Karpas-422 (cell line): ENCODE measurements at regions not wholly inside any gene's neighbourhood (a gene's known extent, or its start where the extent isn't known, plus 50 kb on each side); places are given as distances from the start of the nearest gene placed in this dataset.

ENCODE experiments used
- DNase-seq: peaks from one replicate; pipeline ENCODE4 v3.0.0-alpha.2; 2015
- H2AFZ ChIP-seq: fragments of 200-600 bp; sonication (generic); 2 replicates; pipeline ENCODE4 v1.6.1; 2014; ENCODE audit warnings: antibody characterized with exemption, low read length, mixed read lengths
- H3K27ac ChIP-seq: fragments of 200-600 bp; sonication (generic); 2 replicates; pipeline ENCODE4 v1.5.1; 2014; ENCODE audit warnings: mild to moderate bottlenecking, low read length, moderate library complexity
- H3K27me3 ChIP-seq: fragments of 200-600 bp; sonication (generic); 2 replicates; pipeline ENCODE4 v1.6.1; 2014; ENCODE audit warnings: low read length, mixed read lengths
- H3K36me3 ChIP-seq: fragments of 200-600 bp; sonication (generic); 2 replicates; pipeline ENCODE4 v1.6.1; 2014; ENCODE audit warnings: low read length, mixed read lengths; ENCODE audit not compliant: insufficient read depth
- H3K4me1 ChIP-seq: fragments of 200-600 bp; sonication (generic); 2 replicates; pipeline ENCODE4 v1.6.1; 2014; ENCODE audit warnings: mild to moderate bottlenecking, low read length, mixed read lengths
- H3K4me2 ChIP-seq: fragments of 200-600 bp; sonication (generic); 2 replicates; pipeline ENCODE4 v1.6.1; 2014; ENCODE audit warnings: low read length, low read depth, mild to moderate bottlenecking; ENCODE audit not compliant: poor library complexity, severe bottlenecking
- H3K4me3 ChIP-seq: fragments of 200-600 bp; sonication (generic); 2 replicates; pipeline ENCODE4 v1.5.1; 2014; ENCODE audit warnings: mild to moderate bottlenecking, antibody characterized with exemption, low read length, mixed read lengths
- H3K79me2 ChIP-seq: fragments of 200-600 bp; sonication (generic); 2 replicates; pipeline ENCODE4 v1.6.1; 2014; ENCODE audit warnings: mild to moderate bottlenecking, low read length, mixed read lengths
- H3K9ac ChIP-seq: fragments of 200-600 bp; sonication (generic); 2 replicates; pipeline ENCODE4 v1.6.0; 2014; ENCODE audit warnings: low read length
- H3K9me2 ChIP-seq: fragments of 200-600 bp; sonication (generic), shearing (Covaris generic); replicated peaks from 2 replicates; pipeline ENCODE4 v1.6.0; 2014; ENCODE audit warnings: mild to moderate bottlenecking, low read length, moderate library complexity; ENCODE audit not compliant: insufficient read depth
- H3K9me3 ChIP-seq: fragments of 300-700, 200-600 bp; sonication (generic); 2 replicates; pipeline ENCODE4 v1.6.1; 2014; ENCODE audit warnings: low read length, mixed read lengths
- H4K20me1 ChIP-seq: fragments of 200-600 bp; sonication (generic); 2 replicates; pipeline ENCODE4 v1.6.1; 2014; ENCODE audit warnings: mild to moderate bottlenecking, antibody characterized with exemption, low read length, low read depth; ENCODE audit not compliant: insufficient read depth

DNA sequence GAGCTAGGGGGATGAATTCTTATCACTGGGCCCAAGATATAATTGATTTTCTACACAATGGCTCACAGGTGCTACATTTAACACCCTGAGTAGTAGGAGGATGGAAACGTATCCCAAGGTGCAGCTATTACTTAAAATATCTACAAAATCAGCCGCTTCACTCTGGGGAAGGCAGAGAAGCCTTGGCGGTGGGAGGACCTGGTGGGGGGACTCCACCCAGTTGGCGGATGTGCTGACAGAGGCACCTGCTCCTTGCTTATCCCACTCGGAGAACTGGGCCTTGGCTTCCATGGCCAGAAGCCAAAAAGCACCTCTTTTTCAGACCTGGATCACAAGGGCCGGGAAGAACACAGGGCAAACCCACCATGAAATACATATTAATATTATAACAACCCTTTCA, 106.3 kb downstream of the OTX2 start:
- Histone ChIP-seq H3K4me3 (no peak overlapping the region), H3K9me2 (no peaks in the 10 kb centered on the region), H3K9me3 (no peaks in the 10 kb centered on the region), H3K36me3 (no peaks in the 10 kb centered on the region), H3K4me2 (no peak overlapping the region), H4K20me1 (no peaks in the 10 kb centered on the region), H3K4me1 (no peaks in the 10 kb centered on the region), H2AFZ (no peak overlapping the region), H3K9ac (no peak overlapping the region), H3K27me3 (no peaks in the 10 kb centered on the region), H3K27ac (no peak overlapping the region), H3K79me2 (no peaks in the 10 kb centered on the region)
- DNase-seq = no peak

GRCh38 chr14:56702515-56702914, 107.8 kb downstream of the OTX2 start:
- H3K9me2 ChIP-seq = no peaks in the 10 kb centered on the region
- DNase-seq = no peak
- no peaks in the 10 kb centered on the region for H3K9me3 ChIP-seq
- H2AFZ ChIP-seq = no peak overlapping the region
- no peaks in the 10 kb centered on the region for H3K36me3 ChIP-seq
- no peak overlapping the region for H3K4me2 ChIP-seq
- H3K79me2 ChIP-seq = no peaks in the 10 kb centered on the region
- no peaks in the 10 kb centered on the region for H4K20me1 ChIP-seq
- H3K4me1 ChIP-seq = no peaks in the 10 kb centered on the region
- no peak overlapping the region for H3K9ac ChIP-seq
- H3K27me3 ChIP-seq = no peaks in the 10 kb centered on the region
- no peak overlapping the region for H3K4me3 ChIP-seq
- no peak overlapping the region for H3K27ac ChIP-seq
